OCI-LY3 (cell line): ENCODE measurements at regions not wholly inside any gene's neighbourhood (a gene's known extent, or its start where the extent isn't known, plus 50 kb on each side); places are given as distances from the start of the nearest gene placed in this dataset.

Experiments
- H2AFZ ChIP-seq: fragments of 200-600, 300-600 bp; shearing (Covaris generic); 2 replicates; pipeline ENCODE4 v1.6.0; 2014; ENCODE audit warnings: antibody characterized with exemption, low read depth, low read length
- H3K27ac ChIP-seq: fragments of 200-600, 300-600 bp; sonication (generic); 2 replicates; pipeline ENCODE4 v1.5.1; 2014; ENCODE audit warnings: mild to moderate bottlenecking, low read length, moderate library complexity, mixed read lengths
- H3K27me3 ChIP-seq: fragments of 200-600, 300-600 bp; sonication (generic); 2 replicates; pipeline ENCODE4 v1.6.1; 2014; ENCODE audit warnings: low read depth, low read length, mixed read lengths
- H3K36me3 ChIP-seq: fragments of 200-600, 300-600 bp; sonication (generic); replicated peaks from 2 replicates; pipeline ENCODE3; 2014; ENCODE audit warnings: low read depth, low read length, mixed read lengths
- H3K4me1 ChIP-seq: fragments of 300-600, 200-600 bp; sonication (generic); 2 replicates; pipeline ENCODE4 v1.6.1; 2014; ENCODE audit warnings: low read length, mixed read lengths
- H3K4me2 ChIP-seq: fragments of 200-600, 300-600 bp; sonication (generic); 2 replicates; pipeline ENCODE4 v1.6.1; 2014; ENCODE audit warnings: low read length, mixed read lengths
- H3K4me3 ChIP-seq: fragments of 300-600, 200-600 bp; sonication (generic); 2 replicates; pipeline ENCODE4 v1.5.1; 2014; ENCODE audit warnings: antibody characterized with exemption, mild to moderate bottlenecking, low read length, moderate library complexity
- H3K79me2 ChIP-seq: fragments of 300-600, 200-600 bp; shearing (Covaris generic); 2 replicates; pipeline ENCODE4 v1.6.1; 2014; ENCODE audit warnings: mild to moderate bottlenecking, low read length, mixed read lengths
- H3K9ac ChIP-seq: fragments of 300-600, 200-600 bp; shearing (Covaris generic); 2 replicates; pipeline ENCODE4 v1.6.0; 2014; ENCODE audit warnings: mild to moderate bottlenecking, low read length, moderate library complexity
- H3K9me3 ChIP-seq: fragments of 200-600, 300-600 bp; shearing (Covaris generic); 2 replicates; pipeline ENCODE4 v1.6.1; 2014; ENCODE audit warnings: low read length, mixed read lengths; ENCODE audit not compliant: insufficient read depth
- H4K20me1 ChIP-seq: fragments of 200-600, 300-600 bp; sonication (generic); 2 replicates; pipeline ENCODE4 v1.6.1; 2016; ENCODE audit warnings: low read length, mixed read lengths; ENCODE audit not compliant: insufficient read depth
- EZH2phosphoT487 ChIP-seq: fragments of 200-600 bp; shearing (Covaris generic); IDR thresholded peaks from 2 replicates; pipeline ENCODE4 v1.6.1; 2018; ENCODE audit warnings: antibody characterized with exemption, mixed run types, low read depth
- TF ChIP-seq, protein P1 (sequence below): fragments of 200-600, 300-600 bp; sonication (generic); IDR thresholded peaks from 2 replicates; pipeline ENCODE4 v1.5.1; 2014; ENCODE audit warnings: antibody characterized with exemption, low read length, low read depth

DNA sequence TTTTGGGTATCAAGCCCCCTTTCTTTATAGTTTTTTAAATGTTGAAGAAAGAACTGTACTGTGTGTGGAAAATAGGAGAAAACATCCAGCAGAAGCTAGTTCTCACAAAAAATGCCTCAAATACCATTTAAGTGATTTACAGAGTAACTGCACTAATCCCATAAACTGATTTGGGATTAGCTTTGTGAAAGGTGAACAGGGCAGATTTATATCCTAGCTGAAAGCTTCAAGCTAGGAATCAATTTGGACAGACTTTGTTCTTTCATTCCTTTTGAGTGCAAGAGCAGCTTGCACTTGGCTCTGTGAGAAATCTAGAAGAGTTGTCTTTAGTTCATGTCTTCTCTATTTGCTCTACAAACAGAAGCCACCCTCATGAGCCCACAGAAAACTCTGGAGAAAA lies 183.9 kb upstream of the VRK2 start:
- no peak overlapping the region for H3K9ac ChIP-seq
- no peaks in the 10 kb centered on the region for H3K79me2 ChIP-seq
- no peak overlapping the region for H2AFZ ChIP-seq
- no peaks in the 10 kb centered on the region for H3K27me3 ChIP-seq
- H3K4me3 ChIP-seq: no peak overlapping the region
- no peak overlapping the region for H3K27ac ChIP-seq
- TF ChIP-seq EZH2phosphoT487: no peak
- TF ChIP-seq, protein P1, sequence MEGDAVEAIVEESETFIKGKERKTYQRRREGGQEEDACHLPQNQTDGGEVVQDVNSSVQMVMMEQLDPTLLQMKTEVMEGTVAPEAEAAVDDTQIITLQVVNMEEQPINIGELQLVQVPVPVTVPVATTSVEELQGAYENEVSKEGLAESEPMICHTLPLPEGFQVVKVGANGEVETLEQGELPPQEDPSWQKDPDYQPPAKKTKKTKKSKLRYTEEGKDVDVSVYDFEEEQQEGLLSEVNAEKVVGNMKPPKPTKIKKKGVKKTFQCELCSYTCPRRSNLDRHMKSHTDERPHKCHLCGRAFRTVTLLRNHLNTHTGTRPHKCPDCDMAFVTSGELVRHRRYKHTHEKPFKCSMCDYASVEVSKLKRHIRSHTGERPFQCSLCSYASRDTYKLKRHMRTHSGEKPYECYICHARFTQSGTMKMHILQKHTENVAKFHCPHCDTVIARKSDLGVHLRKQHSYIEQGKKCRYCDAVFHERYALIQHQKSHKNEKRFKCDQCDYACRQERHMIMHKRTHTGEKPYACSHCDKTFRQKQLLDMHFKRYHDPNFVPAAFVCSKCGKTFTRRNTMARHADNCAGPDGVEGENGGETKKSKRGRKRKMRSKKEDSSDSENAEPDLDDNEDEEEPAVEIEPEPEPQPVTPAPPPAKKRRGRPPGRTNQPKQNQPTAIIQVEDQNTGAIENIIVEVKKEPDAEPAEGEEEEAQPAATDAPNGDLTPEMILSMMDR: no peak
- no peaks in the 10 kb centered on the region for H3K4me1 ChIP-seq
- H3K9me3 ChIP-seq: no peaks in the 10 kb centered on the region
- H3K36me3 ChIP-seq: no peaks in the 10 kb centered on the region
- no peak overlapping the region for H3K4me2 ChIP-seq
- H4K20me1 ChIP-seq: no peaks in the 10 kb centered on the region

DNA sequence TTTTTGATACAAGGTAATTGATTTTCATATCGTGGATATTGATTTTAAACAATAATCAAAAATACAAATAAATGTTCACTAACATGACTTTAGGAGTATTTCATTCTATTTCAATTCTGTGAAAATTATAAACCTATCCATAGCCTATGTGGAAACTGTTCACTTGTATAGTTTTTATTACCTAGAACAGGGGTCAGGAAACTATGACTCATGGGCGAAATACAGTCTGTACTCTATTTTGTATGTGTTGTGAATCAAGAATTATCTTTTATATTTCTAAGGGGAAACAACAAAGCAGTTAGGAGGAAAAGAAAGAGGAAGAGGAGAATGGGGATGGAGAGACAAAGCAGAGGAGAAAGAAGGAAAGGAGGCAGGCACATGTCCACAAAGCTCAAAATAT lies 181.7 kb upstream of the VRK2 start:
- H3K4me2 ChIP-seq: no peak overlapping the region

DNA sequence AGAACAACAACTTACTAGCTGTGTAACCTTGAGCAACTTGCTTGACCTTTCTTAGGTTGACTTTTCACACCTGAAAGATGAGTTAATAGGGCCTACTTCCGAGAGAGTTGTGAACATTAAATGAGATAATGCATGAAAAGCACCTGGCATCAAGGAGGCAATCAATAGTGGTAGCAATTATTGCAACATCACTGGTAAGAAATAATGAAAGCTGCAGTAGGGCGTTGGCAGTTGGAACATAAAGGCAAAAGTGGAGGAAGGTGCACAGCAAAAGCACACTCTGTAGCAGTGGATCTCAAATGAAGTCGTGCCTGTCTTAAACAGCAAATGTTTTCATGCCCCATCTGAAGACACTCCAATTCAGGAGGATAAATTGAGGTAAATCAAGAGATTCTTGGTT lies 178.9 kb upstream of the VRK2 start:
- no peak overlapping the region for H3K4me2 ChIP-seq
- no peak overlapping the region for H3K9ac ChIP-seq

More for the DNA sequence above, 181.7 kb upstream of the VRK2 start:
- Histone ChIP-seq H3K27ac (no peak overlapping the region), H3K9me3 (no peaks in the 10 kb centered on the region), H3K36me3 (no peaks in the 10 kb centered on the region), H3K4me3 (no peak overlapping the region), H4K20me1 (no peaks in the 10 kb centered on the region), H2AFZ (no peak overlapping the region), H3K79me2 (no peaks in the 10 kb centered on the region), H3K9ac (no peak overlapping the region), H3K4me1 (no peaks in the 10 kb centered on the region), H3K27me3 (no peaks in the 10 kb centered on the region)
- TF ChIP-seq, protein P1: no peak
- TF ChIP-seq EZH2phosphoT487: no peak

DNA sequence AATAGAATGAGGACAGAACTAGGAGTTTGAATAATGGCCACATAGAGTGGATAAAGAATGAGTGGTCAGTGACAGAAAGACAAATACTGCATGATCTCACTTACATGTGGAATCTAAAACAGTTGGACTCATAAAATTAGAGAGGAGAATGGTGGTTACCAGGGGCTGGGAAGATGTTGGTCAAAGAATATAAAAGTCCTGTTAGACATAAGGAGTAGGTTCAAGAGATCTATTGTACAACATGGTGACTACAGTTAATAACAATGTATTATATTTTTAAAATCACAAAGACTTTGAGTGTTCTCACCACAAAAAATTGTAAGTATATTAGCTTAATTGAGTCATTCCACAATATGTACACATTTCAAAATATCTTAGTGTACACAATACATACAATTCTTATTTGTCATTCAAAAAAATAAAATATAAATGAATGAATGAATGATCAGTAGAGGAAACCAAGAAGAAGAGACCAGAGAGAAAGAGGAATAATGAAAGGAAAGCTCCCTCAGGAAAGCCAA lies 177.9 kb upstream of the VRK2 start:
- Histone ChIP-seq H2AFZ (no peak overlapping the region), H3K79me2 (no peaks in the 10 kb centered on the region), H3K27me3 (no peaks in the 10 kb centered on the region), H3K9ac (no peak overlapping the region), H4K20me1 (no peaks in the 10 kb centered on the region), H3K9me3 (no peaks in the 10 kb centered on the region), H3K4me1 (no peaks in the 10 kb centered on the region), H3K27ac (no peak overlapping the region), H3K36me3 (no peaks in the 10 kb centered on the region), H3K4me3 (no peak overlapping the region), H3K4me2 (no peak overlapping the region)
- TF ChIP-seq EZH2phosphoT487: no peak
- TF ChIP-seq, protein P1: no peak

More for the DNA sequence above, 178.9 kb upstream of the VRK2 start:
- Histone ChIP-seq H3K4me3 (no peak overlapping the region), H3K9me3 (no peaks in the 10 kb centered on the region), H3K4me1 (no peaks in the 10 kb centered on the region), H3K27me3 (no peaks in the 10 kb centered on the region), H3K36me3 (no peaks in the 10 kb centered on the region), H3K27ac (no peak overlapping the region), H2AFZ (no peak overlapping the region), H4K20me1 (no peaks in the 10 kb centered on the region), H3K79me2 (no peaks in the 10 kb centered on the region)
- no peak for TF ChIP-seq EZH2phosphoT487
- TF ChIP-seq, protein P1: no peak
